ENCODE measurements at regions not wholly inside any gene's neighbourhood (a gene's known extent, or its start where the extent isn't known, plus 50 kb on each side); places are given as distances from the start of the nearest gene placed in this dataset.

- no peak for TF ChIP-seq CTCF (IDR thresholded peaks at IDR 0.05)
- Histone ChIP-seq H3K79me2 (no peaks in the 10 kb centered on the region), H3K27me3 (ENCODE audit: control insufficient read depth, insufficient read depth, low read length) (no peaks in the 10 kb centered on the region), H2AFZ (no peak overlapping the region), H3K9ac (no peak overlapping the region), H3K4me3 (ENCODE audit: low read depth, low read length) (no peak overlapping the region), H3K4me2 (ENCODE audit: low read length) (no peak overlapping the region), H3K36me3 (ENCODE audit: control insufficient read depth, insufficient read depth, low read length) (no peaks in the 10 kb centered on the region), H3K4me1 (no peaks in the 10 kb centered on the region), H3K9me3 (ENCODE audit: control insufficient read depth, low read length) (no peaks in the 10 kb centered on the region), H3K27ac (no peak overlapping the region)
Measured at GRCh38 chr4:23348789-23349498, 540.9 kb downstream of the PPARGC1A start.

- H3K36me3 ChIP-seq (ENCODE audit: control insufficient read depth, insufficient read depth, low read length) = no peaks in the 10 kb centered on the region
- no peak overlapping the region for H3K4me2 ChIP-seq (ENCODE audit: low read length)
- H3K79me2 ChIP-seq = no peaks in the 10 kb centered on the region
- H3K9me3 ChIP-seq (ENCODE audit: control insufficient read depth, low read length) = no peaks in the 10 kb centered on the region
- H2AFZ ChIP-seq = no peak overlapping the region
- no peak overlapping the region for H3K27ac ChIP-seq
- TF ChIP-seq CTCF (IDR thresholded peaks at IDR 0.05) = peak; percentile 18
- H3K9ac ChIP-seq = no peak overlapping the region
- no peaks in the 10 kb centered on the region for H3K4me1 ChIP-seq
- H3K4me3 ChIP-seq (ENCODE audit: low read depth, low read length) = no peak overlapping the region
- H3K27me3 ChIP-seq (ENCODE audit: control insufficient read depth, insufficient read depth, low read length) = no peaks in the 10 kb centered on the region
Measured at GRCh38 chr4:23337292-23337691, 552.6 kb downstream of the PPARGC1A start.

GRCh38 chr4:23333946-23334878 lies 555.6 kb downstream of the PPARGC1A start:
- Histone ChIP-seq H3K79me2 (no peaks in the 10 kb centered on the region), H3K4me1 (no peaks in the 10 kb centered on the region), H2AFZ (no peak overlapping the region), H3K27me3 (ENCODE audit: control insufficient read depth, insufficient read depth, low read length) (no peaks in the 10 kb centered on the region), H3K9me3 (ENCODE audit: control insufficient read depth, low read length) (no peaks in the 10 kb centered on the region), H3K9ac (no peak overlapping the region), H3K27ac (no peak overlapping the region), H3K36me3 (ENCODE audit: control insufficient read depth, insufficient read depth, low read length) (no peaks in the 10 kb centered on the region), H3K4me2 (ENCODE audit: low read length) (no peak overlapping the region), H3K4me3 (ENCODE audit: low read depth, low read length) (no peak overlapping the region)
- TF ChIP-seq CTCF (IDR thresholded peaks at IDR 0.05) = no peak

- H3K79me2 ChIP-seq = no peaks in the 10 kb centered on the region
- no peaks in the 10 kb centered on the region for H3K36me3 ChIP-seq (ENCODE audit: control insufficient read depth, insufficient read depth, low read length)
- TF ChIP-seq CTCF (IDR thresholded peaks at IDR 0.05) = no peak
- H2AFZ ChIP-seq = no peak overlapping the region
- H3K4me2 ChIP-seq (ENCODE audit: low read length) = no peak overlapping the region
- H3K27ac ChIP-seq = no peak overlapping the region
- H3K27me3 ChIP-seq (ENCODE audit: control insufficient read depth, insufficient read depth, low read length) = no peaks in the 10 kb centered on the region
- H3K9ac ChIP-seq = no peak overlapping the region
- no peaks in the 10 kb centered on the region for H3K4me1 ChIP-seq
- H3K9me3 ChIP-seq (ENCODE audit: control insufficient read depth, low read length) = no peaks in the 10 kb centered on the region
- H3K4me3 ChIP-seq (ENCODE audit: low read depth, low read length) = no peak overlapping the region
Measured at GRCh38 chr4:23333556-23333945, 556.3 kb downstream of the PPARGC1A start.
